ENCODE measurements at regions not wholly inside any gene's neighbourhood (a gene's known extent, or its start where the extent isn't known, plus 50 kb on each side); places are given as distances from the start of the nearest gene placed in this dataset.

DNA sequence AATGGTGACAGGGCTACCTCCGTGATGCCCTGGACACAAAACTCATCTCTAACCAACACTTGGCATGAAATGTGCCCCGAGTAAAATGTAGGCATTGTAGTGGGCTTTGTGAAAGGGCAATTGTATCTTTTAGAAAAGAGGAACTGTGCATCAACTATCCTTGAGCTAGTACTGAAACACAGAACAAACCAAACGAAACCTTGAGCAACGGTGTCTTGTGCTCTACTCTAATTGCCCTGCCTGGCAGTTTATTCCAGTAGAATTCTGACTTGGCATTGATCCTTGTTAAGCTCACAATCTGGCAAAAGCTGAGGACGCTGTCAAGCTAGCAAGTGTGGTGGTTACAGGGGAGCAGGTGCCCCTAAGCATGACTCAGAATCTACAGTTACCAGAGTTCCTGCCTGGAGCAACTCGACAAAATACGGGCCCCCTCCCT is 707.1 kb upstream of the SPRY2 start:
- no peak for TF ChIP-seq JUNB (IDR thresholded peaks at IDR 0.05)
- TF ChIP-seq, protein P1, sequence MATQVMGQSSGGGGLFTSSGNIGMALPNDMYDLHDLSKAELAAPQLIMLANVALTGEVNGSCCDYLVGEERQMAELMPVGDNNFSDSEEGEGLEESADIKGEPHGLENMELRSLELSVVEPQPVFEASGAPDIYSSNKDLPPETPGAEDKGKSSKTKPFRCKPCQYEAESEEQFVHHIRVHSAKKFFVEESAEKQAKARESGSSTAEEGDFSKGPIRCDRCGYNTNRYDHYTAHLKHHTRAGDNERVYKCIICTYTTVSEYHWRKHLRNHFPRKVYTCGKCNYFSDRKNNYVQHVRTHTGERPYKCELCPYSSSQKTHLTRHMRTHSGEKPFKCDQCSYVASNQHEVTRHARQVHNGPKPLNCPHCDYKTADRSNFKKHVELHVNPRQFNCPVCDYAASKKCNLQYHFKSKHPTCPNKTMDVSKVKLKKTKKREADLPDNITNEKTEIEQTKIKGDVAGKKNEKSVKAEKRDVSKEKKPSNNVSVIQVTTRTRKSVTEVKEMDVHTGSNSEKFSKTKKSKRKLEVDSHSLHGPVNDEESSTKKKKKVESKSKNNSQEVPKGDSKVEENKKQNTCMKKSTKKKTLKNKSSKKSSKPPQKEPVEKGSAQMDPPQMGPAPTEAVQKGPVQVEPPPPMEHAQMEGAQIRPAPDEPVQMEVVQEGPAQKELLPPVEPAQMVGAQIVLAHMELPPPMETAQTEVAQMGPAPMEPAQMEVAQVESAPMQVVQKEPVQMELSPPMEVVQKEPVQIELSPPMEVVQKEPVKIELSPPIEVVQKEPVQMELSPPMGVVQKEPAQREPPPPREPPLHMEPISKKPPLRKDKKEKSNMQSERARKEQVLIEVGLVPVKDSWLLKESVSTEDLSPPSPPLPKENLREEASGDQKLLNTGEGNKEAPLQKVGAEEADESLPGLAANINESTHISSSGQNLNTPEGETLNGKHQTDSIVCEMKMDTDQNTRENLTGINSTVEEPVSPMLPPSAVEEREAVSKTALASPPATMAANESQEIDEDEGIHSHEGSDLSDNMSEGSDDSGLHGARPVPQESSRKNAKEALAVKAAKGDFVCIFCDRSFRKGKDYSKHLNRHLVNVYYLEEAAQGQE (IDR thresholded peaks at IDR 0.05; ENCODE audit: low read depth, low read length) = no peak

Data from GM12878 (cell line).